H1 (cell line): ENCODE measurements at regions not wholly inside any gene's neighbourhood (a gene's known extent, or its start where the extent isn't known, plus 50 kb on each side); places are given as distances from the start of the nearest gene placed in this dataset.

ENCODE experiments used
- CTCF ChIA-PET: fragments of 300-600 bp; sonication (Branson Sonifier 250); formaldehyde crosslinking; loops from one replicate; lab custom pipeline; 2021; ENCODE audit not compliant: partially characterized antibody; lab: Charles Lee
- POLR2A ChIA-PET: fragments of 300-600 bp; sonication (Branson Sonifier 250); formaldehyde crosslinking; loops from one replicate; lab custom pipeline; 2021; ENCODE audit warnings: inconsistent platforms; ENCODE audit not compliant: partially characterized antibody; lab: Charles Lee
- DNase-seq, 2 experiments: peaks; one replicate each; pipeline versions ENCODE4 v3.0.0 to v3.0.0-alpha.2; 2010 to 2022; ENCODE audit warnings: low spot score in 2 of 2, low read depth in 1 of 2, mixed read lengths in 1 of 2
- FAIRE-seq: peaks from 2 replicates; lab custom pipeline; 2011; peaks lifted over from hg19 to GRCh38; lab: Jason Lieb, UNC
- H2AFZ ChIP-seq: 2 replicates; pipeline ENCODE4 v1.8.1; 2012; ENCODE audit warnings: low read length, inconsistent platforms
- H2AK5ac ChIP-seq: 2 replicates; pipeline ENCODE4 v1.6.1; 2013; ENCODE audit warnings: low read depth, low read length
- H2BK120ac ChIP-seq: replicated peaks from 2 replicates; pipeline ENCODE3; 2013; ENCODE audit warnings: low read depth, low read length, inconsistent platforms
- H2BK12ac ChIP-seq: 2 replicates; pipeline ENCODE4 v1.6.1; 2013; ENCODE audit warnings: low read depth, low read length
- H2BK15ac ChIP-seq: 2 replicates; pipeline ENCODE4 v1.6.1; 2013; ENCODE audit warnings: low read length
- H2BK20ac ChIP-seq: 2 replicates; pipeline ENCODE4 v1.6.1; 2013; ENCODE audit warnings: low read length
- H2BK5ac ChIP-seq: 2 replicates; pipeline ENCODE4 v1.6.1; 2013; ENCODE audit warnings: low read depth, low read length
- H3K14ac ChIP-seq: 2 replicates; pipeline ENCODE4 v1.6.1; 2013; ENCODE audit warnings: inconsistent platforms; ENCODE audit not compliant: insufficient read length
- H3K18ac ChIP-seq: 2 replicates; pipeline ENCODE4 v1.6.1; 2013; ENCODE audit warnings: low read length; ENCODE audit errors: extremely low read depth
- H3K23ac ChIP-seq: 2 replicates; pipeline ENCODE4 v1.6.1; 2013; ENCODE audit warnings: inconsistent platforms; ENCODE audit not compliant: insufficient read length
- H3K23me2 ChIP-seq: 2 replicates; pipeline ENCODE4 v1.6.1; 2013; ENCODE audit warnings: low read depth, low read length
- H3K27ac ChIP-seq: 2 replicates; pipeline ENCODE4 v1.6.1; 2011; ENCODE audit warnings: low read depth, low read length, inconsistent platforms
- H3K27me3 ChIP-seq, 4 experiments: replicated peaks in 1 of 4; 1 replicate in 1 of 4; 2 replicates in 3 of 4; pipeline versions ENCODE4 v1.6.1 to v1.8.1; 2011 to 2013; ENCODE audit warnings: low read length in 3 of 4, mild to moderate bottlenecking in 3 of 4, inconsistent platforms in 2 of 4, mixed read lengths in 2 of 4, moderate library complexity in 1 of 4; ENCODE audit not compliant: control insufficient read depth in 3 of 4, insufficient read depth in 3 of 4; ENCODE audit errors: extremely low read depth in 1 of 4
- H3K36me3 ChIP-seq, 4 experiments: 2 replicates each; pipeline versions ENCODE4 v1.6.1 to v1.8.1; 2011 to 2013; ENCODE audit warnings: mild to moderate bottlenecking in 4 of 4, low read length in 3 of 4, moderate library complexity in 2 of 4, control low read depth in 1 of 4, inconsistent platforms in 1 of 4; ENCODE audit not compliant: insufficient read depth in 4 of 4, control insufficient read depth in 2 of 4
- H3K4ac ChIP-seq: replicated peaks from 2 replicates; pipeline ENCODE3; 2013; ENCODE audit warnings: low read length, low read depth, mixed read lengths, inconsistent platforms; ENCODE audit not compliant: insufficient read length
- H3K4me1 ChIP-seq, 4 experiments: replicated peaks in 1 of 4; 1 replicate in 1 of 4; 2 replicates in 3 of 4; pipeline versions ENCODE4 v1.6.1 to v1.8.1; 2011 to 2013; ENCODE audit warnings: low read length in 3 of 4, inconsistent platforms in 2 of 4, mixed read lengths in 1 of 4; ENCODE audit not compliant: insufficient read depth in 4 of 4, control insufficient read depth in 3 of 4
- H3K4me2 ChIP-seq, 2 experiments: 2 replicates each; pipeline versions ENCODE4 v1.6.1 to v1.8.1; 2011 to 2013; ENCODE audit warnings: low read depth in 2 of 2, low read length in 2 of 2, control low read depth in 1 of 2, inconsistent platforms in 1 of 2, mild to moderate bottlenecking in 1 of 2; ENCODE audit not compliant: insufficient read depth in 1 of 2
- H3K4me3 ChIP-seq, 4 experiments: fragments of 200-600, 300-600 bp in 1 of 4; sonication (generic), shearing (Covaris generic), sonication (Bioruptor Twin) in 1 of 4; 2 replicates each; pipeline versions ENCODE4 v1.5.1 to v1.8.1; 2011 to 2016; ENCODE audit warnings: low read length in 4 of 4, low read depth in 3 of 4, control low read depth in 2 of 4, inconsistent platforms in 2 of 4, mild to moderate bottlenecking in 2 of 4, mixed read lengths in 1 of 4, moderate library complexity in 1 of 4; ENCODE audit not compliant: insufficient read depth in 2 of 4; ENCODE audit errors: extremely low read depth in 1 of 4
- H3K56ac ChIP-seq: replicated peaks from 2 replicates; pipeline ENCODE3; 2013; ENCODE audit warnings: low read depth, mild to moderate bottlenecking, mixed read lengths, low read length, inconsistent platforms; ENCODE audit not compliant: insufficient read length
- H3K79me1 ChIP-seq: 2 replicates; pipeline ENCODE4 v1.6.1; 2013; ENCODE audit warnings: low read depth, low read length, control low read depth
- H3K79me2 ChIP-seq, 2 experiments: 2 replicates each; pipeline versions ENCODE4 v1.6.1 to v1.8.1; 2012 to 2013; ENCODE audit warnings: low read length in 2 of 2, mild to moderate bottlenecking in 2 of 2, inconsistent platforms in 1 of 2; ENCODE audit not compliant: insufficient read depth in 2 of 2, control insufficient read depth in 1 of 2
- H3K9ac ChIP-seq, 4 experiments: replicated peaks in 1 of 4; 1 replicate in 1 of 4; 2 replicates in 3 of 4; pipeline versions ENCODE4 v1.6.1 to v1.8.1; 2011 to 2013; ENCODE audit warnings: low read depth in 3 of 4, low read length in 3 of 4, control low read depth in 2 of 4, mild to moderate bottlenecking in 2 of 4, moderate library complexity in 2 of 4, inconsistent platforms in 1 of 4; ENCODE audit errors: extremely low read depth in 1 of 4
- H3K9me3 ChIP-seq, 2 experiments: 2 replicates each; pipeline versions ENCODE4 v1.6.1 to v1.8.1; 2012 to 2013; ENCODE audit warnings: mild to moderate bottlenecking in 2 of 2, moderate library complexity in 2 of 2, control low read depth in 1 of 2, inconsistent platforms in 1 of 2, low read depth in 1 of 2, low read length in 1 of 2, mixed read lengths in 1 of 2; ENCODE audit not compliant: insufficient read depth in 2 of 2
- H4K20me1 ChIP-seq, 2 experiments: replicated peaks in 1 of 2; 2 replicates each; pipeline versions ENCODE3 to v1.8.1; 2011 to 2013; ENCODE audit warnings: inconsistent platforms in 2 of 2, low read length in 2 of 2, mild to moderate bottlenecking in 1 of 2; ENCODE audit not compliant: insufficient read depth in 2 of 2, control insufficient read depth in 1 of 2
- H4K5ac ChIP-seq: 2 replicates; pipeline ENCODE4 v1.6.1; 2013; ENCODE audit warnings: low read length, low read depth, mixed read lengths, inconsistent platforms; ENCODE audit not compliant: insufficient read length
- H4K8ac ChIP-seq: 2 replicates; pipeline ENCODE4 v1.8.0; 2013; ENCODE audit warnings: mild to moderate bottlenecking, moderate library complexity, low read length, inconsistent platforms; ENCODE audit not compliant: insufficient read depth; ENCODE audit errors: extremely low read depth
- H4K91ac ChIP-seq: replicated peaks from 2 replicates; pipeline ENCODE3; 2013; ENCODE audit warnings: low read length, mixed read lengths, inconsistent platforms; ENCODE audit not compliant: insufficient read length
- WGBS, 2 experiments: shearing (Covaris generic) in 1 of 2; methylation state at CpG; one replicate each; pipeline versions ENCODE4 v1.1.6 to v1.1.7; 2013 to 2015; ENCODE audit warnings: low lambda C conversion rate in 2 of 2, mixed read lengths in 2 of 2, inconsistent platforms in 1 of 2, low coverage in 1 of 2, missing lambda C conversion rate in 1 of 2; ENCODE audit not compliant: insufficient replicate concordance in 2 of 2, insufficient coverage in 1 of 2, insufficient read length in 1 of 2; ENCODE audit errors: extremely low coverage in 1 of 2, missing lambda C conversion rate in 1 of 2; 5-methylcytosine and 5-hydroxymethylcytosine counted together

GRCh38 chr15:98513428-98513986 is 134.8 kb upstream of the IGF1R start:
- Histone ChIP-seq H3K27me3 (no peaks in the 10 kb centered on the region), H4K91ac (no peak overlapping the region), H3K36me3 (no peaks in the 10 kb centered on the region), H2BK120ac (no peak overlapping the region), H3K23me2 (no peaks in the 10 kb centered on the region), H4K20me1 (no peaks in the 10 kb centered on the region), H3K14ac (no peak overlapping the region), H4K5ac (no peak overlapping the region), H2BK15ac (no peak overlapping the region), H2BK12ac (no peak overlapping the region), H3K4me3 (no peak overlapping the region), H3K56ac (no peak overlapping the region), H2AK5ac (no peak overlapping the region), H3K79me1 (no peaks in the 10 kb centered on the region), H2BK20ac (no peak overlapping the region), H3K4ac (no peak overlapping the region), H4K8ac (no peak overlapping the region), H3K9ac (no peak overlapping the region), H2AFZ (no peak overlapping the region), H3K79me2 (no peaks in the 10 kb centered on the region), H3K9me3 (no peaks in the 10 kb centered on the region), H3K4me2 (no peak overlapping the region), H3K23ac (no peak overlapping the region), H3K27ac (no peak overlapping the region), H3K4me1 (no peaks in the 10 kb centered on the region), H2BK5ac (no peak overlapping the region), H3K18ac (no peak overlapping the region)
- 90% methylated on average over 7 of the region's 7 CpGs; no CpG with 5 or more reads in 1 of the 2 experiments for WGBS, 2 experiments
- POLR2A ChIA-PET: interaction anchor here (0.7 kb wide), 1 partner anchor 10 kb away, joined by 3 read pairs; no protein-coding TSS in a partner anchor
- CTCF ChIA-PET: interaction anchor here (0.6 to 2.5 kb wide), 10 partner anchors 10 to 452 kb away, joined by 3 to 8 read pairs (median 4); no protein-coding TSS in a partner anchor
- no peak for FAIRE-seq
- DNase-seq: no peak
